ENCODE measurements at regions not wholly inside any gene's neighbourhood (a gene's known extent, or its start where the extent isn't known, plus 50 kb on each side); places are given as distances from the start of the nearest gene placed in this dataset.

DNA sequence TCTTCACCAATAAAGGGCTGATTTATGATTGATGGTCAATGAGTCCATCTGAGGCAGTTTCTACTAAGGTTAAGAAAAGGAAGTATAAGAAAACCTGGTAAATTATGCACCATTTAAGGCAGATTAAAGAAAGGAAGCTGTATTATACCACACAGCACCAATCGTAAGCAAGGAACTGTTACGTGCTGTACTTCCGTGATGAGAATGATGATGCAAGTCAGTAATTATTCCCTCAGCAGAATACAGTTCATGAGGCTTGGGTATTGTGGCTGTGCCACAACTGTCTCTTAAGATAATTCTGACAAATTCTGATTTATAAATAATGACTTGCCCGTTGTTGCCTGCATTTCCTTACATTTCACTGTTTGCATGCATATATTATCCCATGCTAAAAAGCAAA lies 699.0 kb downstream of the HDGFL1 start:
- TF ChIP-seq POLR2A (IDR thresholded peaks at IDR 0.05) = no peak
- TF ChIP-seq, protein P1, sequence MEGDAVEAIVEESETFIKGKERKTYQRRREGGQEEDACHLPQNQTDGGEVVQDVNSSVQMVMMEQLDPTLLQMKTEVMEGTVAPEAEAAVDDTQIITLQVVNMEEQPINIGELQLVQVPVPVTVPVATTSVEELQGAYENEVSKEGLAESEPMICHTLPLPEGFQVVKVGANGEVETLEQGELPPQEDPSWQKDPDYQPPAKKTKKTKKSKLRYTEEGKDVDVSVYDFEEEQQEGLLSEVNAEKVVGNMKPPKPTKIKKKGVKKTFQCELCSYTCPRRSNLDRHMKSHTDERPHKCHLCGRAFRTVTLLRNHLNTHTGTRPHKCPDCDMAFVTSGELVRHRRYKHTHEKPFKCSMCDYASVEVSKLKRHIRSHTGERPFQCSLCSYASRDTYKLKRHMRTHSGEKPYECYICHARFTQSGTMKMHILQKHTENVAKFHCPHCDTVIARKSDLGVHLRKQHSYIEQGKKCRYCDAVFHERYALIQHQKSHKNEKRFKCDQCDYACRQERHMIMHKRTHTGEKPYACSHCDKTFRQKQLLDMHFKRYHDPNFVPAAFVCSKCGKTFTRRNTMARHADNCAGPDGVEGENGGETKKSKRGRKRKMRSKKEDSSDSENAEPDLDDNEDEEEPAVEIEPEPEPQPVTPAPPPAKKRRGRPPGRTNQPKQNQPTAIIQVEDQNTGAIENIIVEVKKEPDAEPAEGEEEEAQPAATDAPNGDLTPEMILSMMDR (IDR thresholded peaks at IDR 0.05) = no peak
